GM10266 (cell line): ENCODE measurements at regions not wholly inside any gene's neighbourhood (a gene's known extent, or its start where the extent isn't known, plus 50 kb on each side); places are given as distances from the start of the nearest gene placed in this dataset.
A peak's percentile ranks its signal among the peaks of the same experiment; 100 is the strongest.
"Not testable (repeated sequence)": the region's sequence is repeated elsewhere in the genome, so short reads cannot be mapped to it uniquely, and the experiment has no call there.

Experiments
- DNase-seq: peaks from one replicate; pipeline ENCODE4 v3.0.0; 2012; ENCODE audit errors: extremely low spot score
- TF ChIP-seq, protein P1 (sequence below): IDR thresholded peaks from 2 replicates; pipeline ENCODE4 v1.5.1; 2012; ENCODE audit warnings: mild to moderate bottlenecking, low read depth; ENCODE audit not compliant: control insufficient read depth, insufficient read depth; ENCODE audit errors: missing control alignments

DNA sequence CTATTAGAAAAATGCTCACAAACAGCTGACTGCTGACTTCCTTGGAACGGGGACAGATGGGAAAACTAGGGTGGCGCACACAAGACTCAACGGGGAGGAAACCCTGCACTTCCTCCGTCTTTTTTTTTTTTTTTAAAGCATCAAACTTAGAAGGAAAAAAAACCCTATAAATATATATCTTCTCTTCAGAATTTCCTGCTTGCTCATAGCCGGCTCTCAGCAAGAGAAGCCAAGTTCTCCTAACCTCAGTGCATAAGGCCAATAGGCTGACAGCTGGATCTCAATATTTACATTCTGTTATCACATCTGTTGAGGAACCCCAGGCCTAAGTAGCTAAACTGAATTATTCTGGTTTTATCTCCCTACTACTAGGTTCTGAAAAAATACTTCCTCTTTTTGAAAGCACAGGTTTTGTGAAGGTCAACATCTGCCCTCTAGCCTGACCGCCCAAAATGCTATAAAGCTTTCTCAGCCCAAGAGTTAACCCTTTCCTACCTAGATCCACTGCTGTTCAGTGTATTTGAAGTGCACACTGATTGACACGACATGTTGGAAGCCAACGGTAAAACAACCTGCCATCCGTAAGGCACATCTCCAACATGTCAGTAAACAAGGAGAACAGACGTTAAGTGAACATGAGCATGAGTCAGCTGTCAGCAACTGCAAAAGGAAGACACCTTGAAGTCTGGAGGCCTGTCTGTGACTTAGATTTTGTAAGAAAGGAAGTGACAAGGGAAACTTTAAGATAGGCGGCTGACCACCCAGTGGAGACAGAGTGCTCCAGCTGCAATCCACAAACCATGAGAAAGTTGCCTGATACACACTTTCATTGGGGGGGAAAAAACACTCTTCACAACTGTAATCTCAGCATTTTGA lies 83.8 kb downstream of the EBLN1 start:
- TF ChIP-seq, protein P1, sequence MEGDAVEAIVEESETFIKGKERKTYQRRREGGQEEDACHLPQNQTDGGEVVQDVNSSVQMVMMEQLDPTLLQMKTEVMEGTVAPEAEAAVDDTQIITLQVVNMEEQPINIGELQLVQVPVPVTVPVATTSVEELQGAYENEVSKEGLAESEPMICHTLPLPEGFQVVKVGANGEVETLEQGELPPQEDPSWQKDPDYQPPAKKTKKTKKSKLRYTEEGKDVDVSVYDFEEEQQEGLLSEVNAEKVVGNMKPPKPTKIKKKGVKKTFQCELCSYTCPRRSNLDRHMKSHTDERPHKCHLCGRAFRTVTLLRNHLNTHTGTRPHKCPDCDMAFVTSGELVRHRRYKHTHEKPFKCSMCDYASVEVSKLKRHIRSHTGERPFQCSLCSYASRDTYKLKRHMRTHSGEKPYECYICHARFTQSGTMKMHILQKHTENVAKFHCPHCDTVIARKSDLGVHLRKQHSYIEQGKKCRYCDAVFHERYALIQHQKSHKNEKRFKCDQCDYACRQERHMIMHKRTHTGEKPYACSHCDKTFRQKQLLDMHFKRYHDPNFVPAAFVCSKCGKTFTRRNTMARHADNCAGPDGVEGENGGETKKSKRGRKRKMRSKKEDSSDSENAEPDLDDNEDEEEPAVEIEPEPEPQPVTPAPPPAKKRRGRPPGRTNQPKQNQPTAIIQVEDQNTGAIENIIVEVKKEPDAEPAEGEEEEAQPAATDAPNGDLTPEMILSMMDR = no peak
- DNase-seq = peak; percentile 13

DNA sequence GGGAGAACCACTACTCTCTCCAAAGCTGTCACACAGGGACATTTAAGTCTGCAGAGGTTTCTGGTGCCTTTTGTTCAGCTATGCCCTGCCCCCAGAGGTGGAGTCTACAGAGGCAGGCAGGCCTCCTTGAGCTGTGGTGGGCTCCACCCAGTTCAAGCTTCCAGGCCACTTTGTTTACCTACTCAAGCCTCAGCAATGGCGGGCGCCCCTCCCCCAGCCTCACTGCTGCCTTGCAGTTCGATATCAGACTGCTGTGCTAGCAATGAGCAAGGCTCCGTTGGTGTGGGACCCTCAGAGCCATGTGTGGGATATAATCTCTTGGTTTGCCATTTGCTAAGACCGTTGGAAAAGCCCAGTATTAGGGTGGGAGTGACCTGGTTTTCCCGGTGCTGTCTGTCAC lies 87.0 kb downstream of the EBLN1 start:
- DNase-seq = not testable (repeated sequence)

DNA sequence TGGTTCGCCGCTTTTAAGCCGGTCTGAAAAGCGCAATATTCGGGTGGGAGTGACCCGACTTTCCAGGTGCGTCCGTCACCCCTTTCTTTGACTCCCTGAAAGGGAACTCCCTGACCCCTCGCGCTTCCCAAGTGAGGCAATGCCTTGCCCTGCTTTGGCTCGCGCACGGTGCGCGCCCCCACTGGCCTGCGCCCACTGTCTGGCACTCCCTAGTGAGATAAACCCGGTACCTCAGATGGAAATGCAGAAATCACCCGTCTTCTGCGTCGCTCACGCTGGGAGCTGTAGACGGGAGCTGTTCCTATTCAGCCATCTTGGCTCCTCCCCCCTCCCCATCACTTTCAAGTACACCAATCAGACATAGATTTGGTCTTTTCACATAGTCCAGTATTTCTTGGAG lies 88.2 kb downstream of the EBLN1 start:
- not testable (repeated sequence) for DNase-seq

DNA sequence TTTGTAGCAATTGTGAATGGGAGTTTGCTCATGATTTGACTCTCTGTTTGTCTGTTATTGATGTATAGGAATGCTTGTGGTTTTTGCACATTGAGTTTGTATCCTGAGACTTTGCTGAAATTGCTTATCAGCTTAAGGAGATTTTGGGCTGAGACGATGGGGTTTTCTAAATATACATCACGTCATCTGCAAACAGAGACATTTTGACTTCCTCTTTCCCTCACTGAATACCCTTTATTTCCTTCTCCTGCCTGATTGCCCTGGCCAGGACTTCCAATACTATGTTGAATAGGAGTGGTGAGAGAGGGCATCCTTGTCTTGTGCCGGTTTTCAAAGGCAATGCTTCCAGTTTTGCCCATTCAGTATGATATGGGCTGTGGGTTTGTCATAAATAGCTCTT lies 96.6 kb downstream of the EBLN1 start:
- DNase-seq = not testable (repeated sequence)

DNA sequence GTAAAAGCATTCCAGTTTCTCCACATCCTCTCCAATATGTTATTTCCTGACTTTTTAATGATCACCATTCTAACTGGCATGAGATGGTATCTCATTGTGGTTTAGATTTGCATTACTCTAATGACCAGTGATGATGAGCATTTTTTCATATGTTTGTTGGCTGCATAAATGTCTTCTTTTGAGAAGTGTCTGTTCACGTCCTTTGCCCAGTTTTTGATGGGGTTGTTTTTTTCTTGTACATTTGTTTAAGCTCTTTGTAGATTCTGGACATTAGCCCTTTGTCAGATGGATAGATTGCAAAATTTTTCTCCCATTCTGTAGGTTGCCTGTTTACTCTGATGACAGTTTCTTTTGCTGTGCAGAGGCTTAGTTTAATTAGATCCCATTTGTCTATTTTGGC lies 97.7 kb downstream of the EBLN1 start:
- not testable (repeated sequence) for DNase-seq

DNA sequence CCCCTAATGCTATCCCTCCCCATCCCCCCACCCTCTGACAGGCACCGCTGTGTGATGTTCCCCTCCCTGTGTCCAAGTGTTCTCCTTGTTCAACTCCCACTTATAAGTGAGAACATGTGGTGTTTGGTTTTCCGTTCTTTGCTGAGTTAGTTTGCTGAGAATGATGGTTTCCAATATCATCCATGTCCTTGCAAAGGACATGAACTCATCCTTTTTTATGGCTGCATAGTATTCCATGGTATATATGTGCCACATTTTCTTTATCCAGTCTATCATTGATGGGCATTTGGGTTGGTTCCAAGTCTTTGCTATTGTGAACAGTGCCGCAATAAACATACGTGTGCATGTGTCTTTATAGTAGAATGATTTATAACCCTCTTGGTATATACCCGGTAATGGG lies 98.2 kb downstream of the EBLN1 start:
- not testable (repeated sequence) for DNase-seq

DNA sequence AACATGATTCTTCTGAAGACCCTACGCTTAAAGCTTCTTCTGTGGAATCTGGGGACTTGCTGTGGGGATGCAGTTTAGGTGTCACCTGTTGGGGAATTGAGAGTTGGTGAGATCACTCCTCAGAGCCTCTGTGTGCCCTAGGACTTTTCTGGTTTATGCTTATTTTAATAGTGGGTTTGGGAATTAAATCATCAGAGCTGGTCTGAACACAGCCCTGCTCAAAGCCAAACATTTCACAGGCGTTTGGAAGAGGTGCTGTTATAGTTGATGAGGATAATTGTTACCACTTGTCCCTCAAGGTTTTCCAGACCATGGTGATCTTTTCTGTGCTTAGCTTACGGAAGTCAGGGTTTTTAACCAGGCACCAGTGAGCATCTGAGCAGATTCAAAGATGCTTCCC lies 106.1 kb downstream of the EBLN1 start:
- TF ChIP-seq, protein P1 = no peak
- DNase-seq = no peak

DNA sequence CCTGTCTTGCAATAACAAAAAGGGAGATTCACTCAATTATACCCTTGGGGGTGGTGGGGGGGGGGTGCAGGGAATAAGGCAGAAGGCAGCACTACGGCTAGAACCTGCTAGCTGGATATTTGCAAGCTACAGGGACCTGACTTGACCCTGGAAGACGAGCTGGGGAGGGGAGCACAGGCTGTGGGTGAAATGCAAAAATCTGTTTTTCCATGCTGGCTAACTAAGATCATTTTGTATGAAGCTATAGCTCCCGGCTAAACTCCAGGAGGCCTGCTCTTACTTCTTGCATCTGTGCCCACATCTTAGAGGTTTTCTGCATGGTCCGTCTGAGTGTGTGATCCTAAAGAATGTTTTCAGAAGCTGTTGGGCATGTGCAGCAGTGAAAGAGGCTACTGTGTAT lies 106.6 kb downstream of the EBLN1 start:
- DNase-seq = no peak
- TF ChIP-seq, protein P1 = no peak

DNA sequence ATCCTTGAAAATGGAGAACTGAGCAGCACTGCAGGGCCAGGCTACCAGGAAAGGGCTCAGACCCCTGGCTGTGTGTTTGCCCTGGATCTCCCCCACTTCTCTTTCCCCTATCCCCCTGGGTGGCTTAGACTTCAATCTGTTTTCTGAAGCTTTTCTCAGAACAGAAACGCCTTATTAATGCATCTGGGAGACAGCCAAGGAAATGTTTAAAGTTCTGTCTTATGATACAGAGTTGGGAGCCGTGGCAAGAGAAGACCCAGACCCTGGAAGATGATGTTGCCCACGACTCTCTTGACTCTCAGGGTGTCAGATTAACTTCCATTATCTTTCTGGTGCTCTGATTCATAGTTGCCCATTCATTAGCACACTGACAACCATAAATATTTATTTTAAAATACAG lies 107.1 kb downstream of the EBLN1 start:
- TF ChIP-seq, protein P1 = no peak
- no peak for DNase-seq

DNA sequence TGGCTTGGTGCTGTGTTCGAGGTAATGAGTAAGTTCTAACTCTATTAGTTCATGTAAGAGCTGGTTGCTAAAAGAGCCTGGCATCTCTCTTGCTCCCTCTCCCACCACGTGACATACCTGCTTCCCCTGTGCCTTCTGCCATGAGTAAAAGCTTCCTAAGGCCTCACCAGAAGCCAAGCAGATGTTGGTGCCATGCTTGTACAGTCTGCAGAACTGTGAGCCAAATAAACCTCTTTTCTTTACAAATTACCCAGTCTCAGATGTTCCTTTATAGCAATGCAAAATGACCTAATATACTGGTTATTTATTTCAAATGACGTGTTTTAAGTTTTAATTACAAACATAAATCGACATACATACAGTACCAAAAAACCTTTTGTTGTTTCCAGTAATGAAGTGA lies 101.7 kb upstream of the DNAJC1 start:
- TF ChIP-seq, protein P1 = no peak
- DNase-seq = no peak
